HG02840 (cell line): ENCODE measurements at regions not wholly inside any gene's neighbourhood (a gene's known extent, or its start where the extent isn't known, plus 50 kb on each side); places are given as distances from the start of the nearest gene placed in this dataset.

Experiments
- ATAC-seq: cut with Tn5 transposase; IDR thresholded peaks from one replicate; pipeline ENCODE4 v1.9.1; 2021; ENCODE audit warnings: mild to moderate bottlenecking, moderate library complexity, moderate number of reproducible peaks; ENCODE audit not compliant: unreplicated experiment, low FRiP score

DNA sequence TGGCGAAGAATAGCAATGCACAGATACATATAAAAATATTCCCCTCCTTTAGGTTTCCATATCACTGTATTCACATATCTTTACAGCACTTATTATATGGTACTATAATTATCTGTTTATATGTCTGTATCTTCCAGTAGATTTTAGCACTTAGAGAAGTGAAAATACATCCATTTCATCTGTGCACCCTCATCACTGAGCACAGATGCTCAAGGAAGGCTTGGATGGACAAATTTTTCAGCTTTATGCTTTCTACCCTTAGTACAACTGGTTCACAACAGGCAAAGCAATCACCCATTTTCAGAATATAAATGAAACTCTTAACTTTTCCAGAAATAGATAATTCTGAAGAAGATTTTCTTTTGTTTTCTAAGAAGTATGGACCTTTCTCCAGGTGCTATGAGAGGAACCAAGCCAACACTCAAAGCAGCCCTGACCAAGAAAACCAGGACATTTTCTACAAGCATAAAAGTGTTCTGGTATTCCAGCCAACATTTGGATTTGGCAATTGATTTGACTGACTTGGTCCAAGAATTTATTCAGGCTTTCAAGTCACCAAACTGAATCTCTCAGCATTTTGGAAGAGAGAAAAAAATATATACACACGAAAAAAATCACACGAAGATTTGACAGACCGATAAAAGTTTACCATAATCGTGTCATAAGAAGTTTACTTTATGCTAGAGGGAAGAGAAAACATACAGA, 170.2 kb upstream of the CD180 start:
- no peak for ATAC-seq

DNA sequence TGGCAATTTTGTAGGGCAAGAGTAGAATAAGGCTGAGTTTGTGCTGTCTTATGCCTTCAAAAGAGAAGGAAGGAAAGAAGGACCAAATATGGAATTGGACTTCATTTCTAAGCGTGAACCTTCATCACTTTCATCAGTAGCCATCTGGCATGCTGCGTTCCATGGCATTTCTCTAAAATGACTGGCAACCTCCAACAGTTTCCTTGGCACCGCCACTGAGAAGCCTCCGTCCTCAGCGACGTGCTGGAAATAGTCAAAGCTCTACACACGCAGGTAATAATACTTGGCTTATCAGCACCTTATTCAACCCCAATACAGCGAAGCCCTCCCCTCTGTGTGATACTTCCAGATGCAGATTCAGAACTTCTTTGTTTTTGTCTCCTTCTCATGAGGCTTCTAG, 169.7 kb upstream of the CD180 start:
- ATAC-seq, result no peak

DNA sequence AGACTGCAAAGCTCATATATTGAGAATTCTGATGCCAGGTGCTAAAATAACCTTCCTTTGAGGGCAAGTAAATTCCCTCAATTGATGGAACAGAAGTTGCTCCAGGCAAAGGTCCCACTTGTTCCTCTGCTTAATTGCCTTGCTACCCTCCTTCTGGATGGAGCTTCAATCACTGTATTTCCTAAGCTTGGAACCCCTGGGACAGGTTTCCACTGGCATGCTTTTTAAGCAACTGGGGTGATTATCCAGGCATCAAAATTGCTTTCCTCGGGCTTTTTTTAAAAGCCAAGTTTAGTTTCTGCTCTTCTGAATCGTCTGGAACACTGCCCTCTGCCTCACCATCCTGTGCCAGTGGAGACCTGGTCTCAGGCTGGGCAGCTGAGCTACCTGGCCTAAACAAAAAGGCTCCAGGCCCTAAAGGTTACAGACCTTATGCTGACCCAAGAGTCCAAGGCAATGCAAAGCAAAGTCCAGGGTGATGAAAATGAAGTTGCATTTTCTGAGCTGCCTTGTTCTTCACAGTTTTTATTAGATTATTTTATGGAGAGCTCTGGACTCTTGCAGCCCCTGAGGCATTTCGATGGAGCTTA, 167.9 kb upstream of the CD180 start:
- no peak for ATAC-seq

DNA sequence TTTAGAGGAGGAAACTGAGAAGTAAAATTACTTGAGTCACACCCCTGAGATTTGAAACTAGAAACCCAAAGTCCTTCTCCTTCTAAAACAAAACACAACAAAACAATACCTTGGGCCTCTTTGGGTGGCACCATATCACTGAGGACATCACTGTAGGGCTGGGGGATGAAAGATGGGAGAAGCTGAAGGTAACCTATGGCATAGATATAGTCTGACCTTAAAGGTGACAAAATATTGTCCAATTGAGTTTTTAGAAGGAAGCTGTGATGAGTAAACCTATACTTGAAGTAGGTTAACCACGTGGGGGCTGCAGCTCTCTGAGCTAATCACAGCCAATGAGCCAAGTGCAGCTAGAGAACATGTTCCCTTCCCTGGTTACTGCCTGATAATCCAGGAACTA, 167.4 kb upstream of the CD180 start:
- ATAC-seq, result no peak

DNA sequence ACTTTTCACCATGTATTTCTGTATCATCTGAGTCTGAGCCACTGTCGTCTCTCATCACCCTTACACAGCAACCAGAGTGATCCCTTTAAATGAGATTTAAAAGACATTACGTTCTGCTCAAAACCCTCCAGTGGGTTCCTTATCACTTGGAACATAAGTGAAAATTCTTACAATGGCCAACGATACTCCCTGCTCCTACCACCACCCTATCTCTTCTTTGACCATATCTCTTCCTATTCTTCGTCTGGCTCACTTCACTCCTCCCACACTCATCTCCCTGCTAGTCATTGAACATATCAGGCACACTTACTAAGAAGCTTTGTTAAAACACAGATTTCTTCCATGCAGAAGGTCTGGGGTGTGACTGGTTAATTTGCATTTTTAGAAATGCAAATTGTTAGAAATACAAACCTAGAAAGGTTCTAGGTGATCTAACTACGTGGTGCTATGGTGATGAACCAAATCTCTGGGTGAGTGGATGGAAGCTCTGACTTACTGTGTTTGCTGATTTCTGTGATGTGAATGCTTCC, 166.6 kb upstream of the CD180 start:
- ATAC-seq, result no peak

DNA sequence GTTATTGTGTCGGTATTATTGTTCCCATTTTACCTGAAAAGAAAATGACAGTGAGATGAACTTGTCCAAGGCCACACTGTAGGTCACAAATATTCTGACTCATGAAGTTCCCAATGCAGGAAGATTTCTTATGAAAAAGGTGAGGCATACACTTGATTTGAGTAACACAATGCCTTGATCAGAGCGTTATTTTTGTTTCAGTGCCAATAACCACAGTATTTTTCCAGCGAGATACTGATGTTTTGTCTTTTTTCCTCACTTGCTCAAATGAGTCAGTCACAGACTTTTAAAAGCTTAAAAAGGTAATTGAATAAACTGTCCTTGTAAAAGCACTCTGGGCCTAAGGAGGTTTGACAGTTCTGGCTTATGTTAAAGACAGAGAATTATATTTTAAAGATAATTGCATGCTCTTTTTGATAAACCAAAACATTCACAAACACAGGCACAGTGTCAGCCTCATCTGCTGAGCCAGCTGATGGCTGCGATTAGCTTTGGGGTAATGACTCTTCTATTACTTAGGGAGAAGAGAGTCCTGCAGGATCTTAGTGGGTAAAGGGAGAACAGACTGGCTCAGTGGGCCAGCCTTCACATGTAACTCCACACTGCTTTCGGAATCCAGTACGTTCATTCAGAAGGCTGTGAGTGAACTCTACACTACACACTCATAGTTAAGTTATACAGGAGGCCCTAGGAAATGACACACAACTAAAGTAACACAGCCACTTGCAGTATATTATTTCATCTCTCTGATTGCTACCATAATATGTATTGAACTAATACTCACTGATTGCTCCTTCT, 165.5 kb upstream of the CD180 start:
- no peak for ATAC-seq

DNA sequence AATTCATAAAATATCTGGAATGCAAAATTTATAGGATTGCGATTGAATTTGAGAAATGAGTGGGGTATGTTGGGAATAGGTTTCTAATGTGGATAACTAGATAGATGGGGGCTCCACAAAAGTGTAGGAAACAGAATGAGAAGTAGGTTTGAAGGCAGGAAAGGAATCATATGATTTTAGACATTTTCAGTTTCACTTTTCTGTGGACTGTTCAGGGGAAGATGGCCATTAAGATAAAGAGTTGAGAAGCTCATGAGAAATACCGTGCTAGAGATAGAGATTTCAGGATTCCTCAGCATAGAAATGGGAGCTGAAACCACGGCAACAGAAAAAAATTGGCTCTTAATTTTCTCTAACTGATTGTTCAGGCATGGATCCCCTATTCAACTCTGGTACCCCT, 163.4 kb upstream of the CD180 start:
- no peak for ATAC-seq

DNA sequence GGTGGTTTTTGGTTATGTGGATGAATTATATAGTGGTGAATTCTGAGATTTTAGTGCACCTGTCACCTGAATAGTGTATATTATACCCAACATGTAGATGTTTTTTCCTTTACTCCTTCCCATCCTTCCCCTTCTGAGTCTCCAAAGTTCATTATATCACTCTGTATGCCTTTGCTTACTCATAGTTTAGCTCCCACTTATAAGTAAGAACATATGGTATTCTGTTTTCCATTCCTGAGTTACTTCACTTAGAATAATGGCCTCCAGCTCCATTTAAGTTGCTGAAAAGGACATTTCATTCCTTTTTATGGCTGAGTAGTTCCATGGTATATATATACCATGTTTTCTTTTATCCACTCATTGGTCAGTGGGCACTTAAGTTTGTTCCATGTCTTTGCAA, 161.6 kb upstream of the CD180 start:
- ATAC-seq, result no peak

DNA sequence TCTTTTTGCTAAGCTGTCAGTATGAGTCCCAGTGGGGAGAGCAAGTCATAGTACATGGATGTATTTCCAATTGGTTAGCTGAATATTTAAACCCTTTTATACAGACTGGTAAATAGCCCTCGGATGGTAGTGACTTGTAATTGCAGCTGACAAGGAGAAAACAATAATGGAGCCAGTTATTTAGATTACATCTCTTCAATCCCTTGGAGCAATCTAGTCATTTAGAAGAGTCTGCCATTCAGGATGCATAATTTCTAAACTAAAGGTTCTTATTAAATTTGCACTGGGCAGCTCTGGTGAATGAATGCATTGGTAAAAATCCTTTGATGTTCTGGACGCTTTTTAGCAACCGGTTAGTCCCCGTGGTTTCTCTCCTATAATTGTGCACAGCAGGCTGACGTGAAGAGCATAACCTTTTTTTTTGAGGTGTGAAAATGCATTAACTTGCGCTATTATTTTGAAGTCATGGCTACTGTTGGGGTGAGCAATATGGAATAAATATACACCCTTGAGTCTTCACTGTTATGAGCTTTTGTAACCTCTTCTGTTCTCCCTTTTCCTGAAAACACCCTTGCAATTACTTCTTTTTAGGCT, 158.6 kb upstream of the CD180 start:
- ATAC-seq, result no peak

DNA sequence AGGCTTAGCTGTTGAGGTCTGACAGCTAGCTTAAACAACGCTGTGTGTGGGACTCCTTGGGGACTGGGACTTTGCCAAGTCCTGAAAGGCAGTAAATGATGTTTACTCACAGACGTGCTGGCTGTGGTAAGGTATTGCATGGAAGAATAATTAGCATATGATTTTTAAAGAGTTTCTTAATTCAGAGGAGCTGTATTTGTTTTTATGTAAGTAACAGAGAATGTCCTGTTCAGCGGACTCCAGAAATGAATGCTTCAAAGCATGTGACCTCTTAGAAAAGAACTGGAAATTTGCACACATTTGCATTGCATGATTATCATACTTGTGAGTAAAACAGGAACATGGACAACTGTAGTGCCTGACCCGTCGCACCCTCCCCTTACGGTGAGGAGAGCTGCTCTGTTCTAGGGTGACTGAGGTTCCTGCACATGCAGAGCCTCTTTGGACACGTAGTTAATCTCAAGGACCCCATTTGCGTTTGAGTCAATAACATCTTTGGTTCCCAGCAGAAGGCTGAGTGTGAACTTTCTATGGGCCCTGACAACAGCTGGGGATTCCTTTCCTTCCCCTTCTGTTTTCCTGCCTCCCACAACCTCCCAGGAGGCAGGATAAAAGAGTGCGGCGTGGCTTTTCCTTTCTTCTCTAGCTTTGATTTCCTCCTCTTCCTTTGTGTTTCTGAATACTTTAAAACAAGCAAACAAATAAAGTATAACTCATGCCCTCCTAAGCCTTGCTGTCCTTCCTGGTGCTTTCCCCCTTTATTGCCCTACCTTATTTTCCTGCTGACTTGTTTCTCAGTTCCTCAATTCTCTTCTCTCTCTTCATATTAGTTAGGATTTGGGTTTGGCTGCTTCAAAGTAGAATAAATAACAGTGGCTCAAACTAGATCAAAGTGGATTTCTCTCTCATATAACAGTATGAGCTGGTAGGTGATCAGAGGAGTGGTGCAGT, 157.2 kb upstream of the CD180 start:
- ATAC-seq, result no peak

DNA sequence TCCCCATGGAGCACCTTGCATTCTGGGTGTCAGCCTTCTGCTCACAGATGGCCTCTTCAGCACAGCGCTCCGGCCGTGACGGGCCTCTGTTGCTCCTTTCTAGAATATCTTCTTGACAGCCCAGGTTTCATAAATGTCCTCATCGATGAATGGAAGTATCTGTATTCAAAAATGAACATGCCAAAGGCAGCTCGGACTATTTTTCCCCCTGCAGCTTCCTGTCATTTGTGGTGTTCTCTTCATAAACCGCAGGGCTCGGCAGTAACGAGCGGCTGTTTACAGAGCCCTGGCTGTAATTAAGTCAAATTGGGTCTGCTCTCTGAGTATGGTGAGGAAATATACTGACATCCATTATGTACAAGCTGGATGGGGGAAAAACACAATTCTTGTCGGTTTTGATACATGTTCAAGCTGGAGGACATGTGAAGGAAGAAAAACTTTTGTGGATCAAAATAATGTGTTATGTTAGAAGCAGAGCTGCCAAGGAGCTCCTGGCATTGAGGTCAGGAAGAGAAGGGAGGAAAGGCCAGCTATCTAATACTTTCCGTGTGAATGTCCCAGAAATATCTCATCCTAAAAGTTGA, 154.1 kb upstream of the CD180 start:
- ATAC-seq, result no peak

DNA sequence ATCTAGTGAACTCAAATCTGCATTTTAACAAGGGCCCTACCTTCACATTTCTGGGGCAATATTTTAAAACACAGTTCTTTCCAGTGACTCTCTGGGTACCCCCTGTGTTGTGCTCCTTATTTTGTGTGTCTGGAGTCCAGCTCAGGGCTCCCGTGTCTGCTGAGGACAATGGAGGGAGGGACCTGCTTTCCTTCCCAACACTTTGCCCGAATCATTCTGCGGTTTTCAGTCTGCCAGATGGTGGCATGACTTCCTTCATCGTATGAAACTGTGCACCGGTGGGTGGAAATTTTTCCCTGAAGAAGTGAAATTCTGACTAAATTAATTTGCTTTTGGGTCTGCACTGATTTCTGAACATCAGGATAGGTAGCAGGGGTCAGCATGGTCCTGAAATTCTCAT, 153.6 kb upstream of the CD180 start:
- no peak for ATAC-seq

DNA sequence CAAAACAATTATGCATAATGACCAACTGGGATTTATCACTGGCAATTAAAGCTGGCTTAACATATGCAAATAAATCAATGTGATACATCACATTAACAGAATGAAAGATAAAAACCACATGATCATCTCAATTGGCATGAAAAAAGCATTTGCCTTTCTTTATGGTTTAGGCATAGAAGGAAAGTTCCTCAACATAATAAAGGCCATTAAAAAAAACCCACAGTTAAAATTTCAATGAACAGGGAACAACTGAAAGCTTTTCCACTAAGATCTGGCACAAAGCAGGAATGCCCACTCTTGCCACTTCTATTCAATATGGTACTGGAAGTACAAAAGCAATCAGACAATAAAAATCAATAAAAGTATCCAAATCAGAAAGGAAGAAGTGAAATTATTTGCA, 151.2 kb upstream of the CD180 start:
- ATAC-seq, result no peak

DNA sequence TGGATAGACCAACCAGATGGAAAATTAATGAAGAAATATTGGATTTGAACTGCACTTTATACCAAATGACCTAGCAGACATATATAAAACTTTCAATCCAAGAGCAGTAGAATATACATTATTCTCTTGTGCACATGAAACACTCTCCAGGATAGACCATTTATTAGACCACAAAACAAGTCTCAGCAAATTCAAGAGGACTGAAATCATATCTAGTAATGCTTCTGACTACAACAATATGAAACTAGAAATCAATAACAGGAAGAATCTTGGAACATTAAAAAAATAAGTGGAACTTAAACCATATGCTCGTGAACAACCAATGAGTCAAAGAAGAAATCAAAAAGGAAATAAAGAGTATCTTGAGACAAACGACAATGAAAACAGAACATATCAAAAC, 150.0 kb upstream of the CD180 start:
- no peak for ATAC-seq

DNA sequence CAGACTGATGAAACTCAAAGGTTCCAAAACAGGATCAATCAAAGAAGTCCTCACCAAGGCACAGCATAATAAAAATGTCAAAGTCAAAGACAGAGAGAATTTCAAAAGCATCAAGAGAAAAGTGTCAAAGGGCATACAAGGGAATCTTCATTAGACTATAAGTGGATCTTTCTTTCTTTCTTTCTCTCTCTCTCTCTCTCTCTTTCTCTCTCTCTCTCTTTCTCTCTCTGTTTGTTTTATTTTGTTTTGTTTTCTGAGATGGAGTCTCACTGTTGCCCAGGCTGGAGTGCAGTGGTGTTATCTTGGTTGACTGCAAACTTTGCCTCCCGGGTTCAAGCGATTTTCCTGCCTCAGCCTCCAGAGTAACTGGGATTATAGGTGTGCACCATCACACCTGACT, 148.3 kb upstream of the CD180 start:
- no peak for ATAC-seq

DNA sequence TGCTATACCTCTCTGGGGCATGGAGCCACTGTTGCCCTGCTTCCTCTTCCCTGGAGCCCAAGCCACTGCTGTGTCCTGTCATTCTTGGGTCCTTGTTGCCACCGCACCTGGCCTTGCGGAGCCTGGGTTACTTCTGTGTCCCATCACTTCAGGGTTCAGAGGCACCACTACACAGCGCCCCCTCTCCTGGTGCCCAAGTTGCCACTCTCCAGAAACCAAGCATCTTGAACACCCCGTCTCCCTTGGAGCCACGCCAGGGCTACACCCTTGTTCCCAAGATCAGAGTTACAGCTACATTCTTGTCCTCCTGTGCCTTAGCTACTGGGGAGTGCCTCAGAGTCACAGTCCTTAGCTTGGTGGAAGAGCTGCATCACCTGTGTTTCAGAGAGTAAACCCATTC, 147.2 kb upstream of the CD180 start:
- no peak for ATAC-seq

DNA sequence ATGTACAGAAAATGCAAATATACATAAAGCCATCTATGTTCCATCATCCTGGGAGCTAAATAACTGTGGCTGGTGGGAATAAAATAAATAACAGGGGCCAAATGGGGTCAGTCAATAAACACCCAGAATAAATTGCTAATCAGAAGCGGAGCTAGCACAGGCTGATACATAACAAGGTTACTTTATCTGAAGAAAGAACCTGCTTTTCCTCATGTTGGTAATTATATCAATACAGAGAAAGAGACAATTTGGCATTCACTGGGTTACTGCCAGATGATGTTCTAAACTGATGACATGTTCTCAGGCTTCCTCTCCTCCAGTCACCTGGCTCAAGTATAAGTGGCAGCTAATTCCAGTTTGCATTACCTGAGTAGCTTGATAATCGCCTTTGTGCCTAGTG, 144.9 kb upstream of the CD180 start:
- no peak for ATAC-seq

DNA sequence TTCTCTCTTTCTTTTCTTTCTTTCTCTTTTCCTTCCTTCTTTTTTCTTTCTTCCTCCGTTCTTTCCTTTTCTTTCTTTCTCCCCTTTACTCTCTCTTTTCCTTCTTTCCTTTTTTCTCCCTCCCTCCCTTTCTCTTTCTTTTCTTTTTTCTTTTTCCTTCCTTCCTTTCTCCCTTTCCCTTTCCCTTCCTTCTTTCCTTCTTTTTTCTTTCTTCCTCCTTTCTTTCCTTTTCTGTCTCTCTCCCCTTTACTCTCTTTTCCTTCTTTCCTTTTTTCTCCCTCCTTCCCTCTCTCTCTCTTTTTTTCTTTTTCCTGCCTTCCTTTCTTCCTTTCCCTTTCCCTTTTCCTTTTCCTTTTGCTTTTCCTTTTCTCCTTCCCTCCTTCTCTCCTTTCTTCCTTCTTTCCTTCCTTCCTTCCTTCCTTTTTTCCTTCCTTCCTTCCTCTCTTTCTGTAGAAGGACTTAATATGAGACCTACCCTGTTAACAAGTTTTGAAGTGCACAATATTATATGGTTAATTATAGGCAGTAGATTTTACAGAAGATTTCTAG, 142.7 kb upstream of the CD180 start:
- no peak for ATAC-seq

DNA sequence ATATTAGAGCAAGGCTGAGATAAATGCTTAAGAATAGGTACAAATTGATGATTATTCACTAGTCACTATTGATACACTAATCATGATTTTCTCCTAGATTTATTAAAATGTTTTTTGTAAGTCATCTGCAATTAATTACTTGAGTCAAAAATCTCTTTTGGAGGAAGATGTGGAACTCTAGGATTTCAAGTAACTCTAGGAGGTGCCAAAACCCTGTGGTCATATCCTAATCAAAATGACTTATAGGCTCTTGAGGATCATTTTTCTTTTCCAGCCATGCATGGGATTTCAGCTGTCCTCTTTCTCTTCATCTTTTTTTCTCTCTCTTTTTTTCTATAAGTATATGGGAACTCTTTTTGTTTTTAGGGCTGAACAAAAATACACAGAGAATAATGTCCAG, 141.8 kb upstream of the CD180 start:
- ATAC-seq, result no peak
